MM.1S (cell line): ENCODE measurements at regions not wholly inside any gene's neighbourhood (a gene's known extent, or its start where the extent isn't known, plus 50 kb on each side); places are given as distances from the start of the nearest gene placed in this dataset.

ENCODE experiments used
- DNase-seq: peaks from one replicate; pipeline ENCODE4 v3.0.0-alpha.2; 2015
- H2AFZ ChIP-seq: fragments of 300-600 bp; sonication (generic); 2 replicates; pipeline ENCODE4 v1.6.0; 2016; ENCODE audit warnings: antibody characterized with exemption, low read length
- H3F3A ChIP-seq: fragments of 300-600 bp; sonication (generic); 2 replicates; pipeline ENCODE4 v1.6.1; 2016; ENCODE audit warnings: mild to moderate bottlenecking, antibody characterized with exemption, low read length, moderate library complexity, mixed read lengths; ENCODE audit not compliant: insufficient read depth
- H3K27ac ChIP-seq: fragments of 300-600 bp; sonication (generic); 2 replicates; pipeline ENCODE4 v1.5.1; 2016; ENCODE audit warnings: mild to moderate bottlenecking, low read length
- H3K27me3 ChIP-seq: fragments of 300-600 bp; sonication (generic); replicated peaks from 2 replicates; pipeline ENCODE4 v1.6.0; 2016; ENCODE audit warnings: low read length; ENCODE audit not compliant: insufficient read depth
- H3K36me3 ChIP-seq: fragments of 300-600 bp; sonication (generic); replicated peaks from 2 replicates; pipeline ENCODE4 v1.6.1; 2016; ENCODE audit warnings: mild to moderate bottlenecking, low read length, mixed read lengths; ENCODE audit not compliant: insufficient read depth
- H3K4me1 ChIP-seq: fragments of 300-600 bp; sonication (generic); 2 replicates; pipeline ENCODE4 v1.6.1; 2016; ENCODE audit warnings: low read length, mixed read lengths
- H3K4me2 ChIP-seq: fragments of 300-600 bp; sonication (generic); 2 replicates; pipeline ENCODE4 v1.6.0; 2016; ENCODE audit warnings: low read depth, low read length
- H3K4me3 ChIP-seq: fragments of 300-600 bp; sonication (generic); 2 replicates; pipeline ENCODE4 v1.5.1; 2016; ENCODE audit warnings: low read length, mixed read lengths
- H3K79me2 ChIP-seq: fragments of 300-600 bp; sonication (generic); 2 replicates; pipeline ENCODE4 v1.6.1; 2016; ENCODE audit warnings: mixed run types, low read length, mixed read lengths
- H3K9ac ChIP-seq: fragments of 300-600 bp; sonication (generic); 2 replicates; pipeline ENCODE4 v1.6.1; 2016; ENCODE audit warnings: low read length, mixed read lengths
- H3K9me2 ChIP-seq: fragments of 300-600 bp; sonication (generic); replicated peaks from 2 replicates; pipeline ENCODE4 v1.6.1; 2016; ENCODE audit warnings: mild to moderate bottlenecking, low read length, mixed read lengths; ENCODE audit not compliant: insufficient read depth
- H3K9me3 ChIP-seq: fragments of 300-600 bp; sonication (generic); replicated peaks from 2 replicates; pipeline ENCODE4 v1.6.1; 2016; ENCODE audit warnings: mild to moderate bottlenecking, low read length, mixed read lengths; ENCODE audit not compliant: insufficient read depth
- H4K20me1 ChIP-seq: fragments of 300-600 bp; sonication (generic); 2 replicates; pipeline ENCODE4 v1.6.1; 2016; ENCODE audit warnings: mild to moderate bottlenecking, low read length, moderate library complexity, mixed read lengths; ENCODE audit not compliant: insufficient read depth
- CTCF ChIP-seq: fragments of 300-600 bp; sonication (generic); IDR thresholded peaks from 2 replicates; pipeline ENCODE4 v1.5.1; 2016; ENCODE audit warnings: antibody characterized with exemption, low read length, mixed read lengths
- EZH2 ChIP-seq: fragments of 300-600 bp; sonication (generic); optimal IDR thresholded peaks from 2 replicates; pipeline ENCODE3; 2017; ENCODE audit warnings: low read depth, mild to moderate bottlenecking, antibody characterized with exemption, low read length, mixed read lengths
- EZH2phosphoT487 ChIP-seq: fragments of 300-600 bp; sonication (generic); IDR thresholded peaks from 2 replicates; pipeline ENCODE4 v1.6.1; 2018; ENCODE audit warnings: antibody characterized with exemption, low read length

GRCh38 chr3:78414261-78414660, 1353.5 kb downstream of the ROBO1 start:
- no peak overlapping the region for H3K27ac ChIP-seq
- H4K20me1 ChIP-seq = no peaks in the 10 kb centered on the region
- no peaks in the 10 kb centered on the region for H3K79me2 ChIP-seq
- no peaks in the 10 kb centered on the region for H3K27me3 ChIP-seq
- no peak overlapping the region for H3K9ac ChIP-seq
- no peaks in the 10 kb centered on the region for H3K4me1 ChIP-seq
- no peak overlapping the region for H2AFZ ChIP-seq
- no peaks in the 10 kb centered on the region for H3K9me3 ChIP-seq
- DNase-seq = no peak
- no peaks in the 10 kb centered on the region for H3F3A ChIP-seq
- H3K4me3 ChIP-seq = no peak overlapping the region
- TF ChIP-seq EZH2 (no peak), CTCF (no peak), EZH2phosphoT487 (no peak)
- no peak overlapping the region for H3K4me2 ChIP-seq
- H3K36me3 ChIP-seq = no peaks in the 10 kb centered on the region
- H3K9me2 ChIP-seq = no peaks in the 10 kb centered on the region

- no peak for DNase-seq
Measured at GRCh38 chr3:78420611-78421010, 1347.2 kb downstream of the ROBO1 start.

GRCh38 chr3:78421247-78421966, 1346.4 kb downstream of the ROBO1 start:
- no peak overlapping the region for H3K4me3 ChIP-seq
- DNase-seq = no peak
- no peaks in the 10 kb centered on the region for H3K9me2 ChIP-seq
- H2AFZ ChIP-seq = no peak overlapping the region
- no peaks in the 10 kb centered on the region for H3K79me2 ChIP-seq
- H3K4me2 ChIP-seq = no peak overlapping the region
- H3K4me1 ChIP-seq = no peaks in the 10 kb centered on the region
- H3F3A ChIP-seq = no peaks in the 10 kb centered on the region
- TF ChIP-seq EZH2phosphoT487 (no peak), EZH2 (no peak), CTCF (no peak)
- H3K27ac ChIP-seq = no peak overlapping the region
- no peaks in the 10 kb centered on the region for H3K27me3 ChIP-seq
- H3K9me3 ChIP-seq = no peaks in the 10 kb centered on the region
- H3K36me3 ChIP-seq = no peaks in the 10 kb centered on the region
- H4K20me1 ChIP-seq = no peaks in the 10 kb centered on the region
- H3K9ac ChIP-seq = no peak overlapping the region

More at GRCh38 chr3:78420611-78421010, 1347.2 kb downstream of the ROBO1 start:
- Histone ChIP-seq H3K36me3 (no peaks in the 10 kb centered on the region), H3K27me3 (no peaks in the 10 kb centered on the region), H3K9me3 (no peaks in the 10 kb centered on the region), H3K79me2 (no peaks in the 10 kb centered on the region), H2AFZ (no peak overlapping the region), H3K4me1 (no peaks in the 10 kb centered on the region), H3K27ac (no peak overlapping the region), H3K4me3 (no peak overlapping the region), H3K4me2 (no peak overlapping the region), H3K9ac (no peak overlapping the region), H4K20me1 (no peaks in the 10 kb centered on the region), H3K9me2 (no peaks in the 10 kb centered on the region), H3F3A (no peaks in the 10 kb centered on the region)
- TF ChIP-seq CTCF = no peak
- no peak for TF ChIP-seq EZH2phosphoT487
- no peak for TF ChIP-seq EZH2
